HG03460 (cell line): ENCODE measurements at regions not wholly inside any gene's neighbourhood (a gene's known extent, or its start where the extent isn't known, plus 50 kb on each side); places are given as distances from the start of the nearest gene placed in this dataset.

Source experiments
- ATAC-seq: cut with Tn5 transposase; IDR thresholded peaks from one replicate; pipeline ENCODE4 v1.9.1; 2021; ENCODE audit not compliant: unreplicated experiment

DNA sequence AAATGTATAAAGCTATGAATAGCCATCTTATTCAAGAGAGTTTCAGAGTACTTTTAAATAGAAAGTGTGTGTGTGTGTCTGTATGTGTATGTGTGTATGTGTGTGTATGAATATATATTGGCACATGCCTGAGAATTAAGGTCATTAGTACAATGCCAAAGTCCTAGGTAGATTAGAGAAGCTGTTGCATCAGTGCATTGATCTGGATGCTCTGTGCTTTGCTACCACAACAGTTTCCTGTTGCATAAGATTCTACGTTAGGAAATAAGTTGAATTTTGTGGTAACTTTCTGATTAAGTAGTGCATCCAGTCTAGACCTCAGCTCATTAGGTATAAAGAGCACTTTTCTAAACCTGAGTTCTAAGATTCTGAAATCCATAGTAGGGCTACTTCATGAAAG is 1102.8 kb upstream of the KLHL29 start:
- no peak for ATAC-seq

DNA sequence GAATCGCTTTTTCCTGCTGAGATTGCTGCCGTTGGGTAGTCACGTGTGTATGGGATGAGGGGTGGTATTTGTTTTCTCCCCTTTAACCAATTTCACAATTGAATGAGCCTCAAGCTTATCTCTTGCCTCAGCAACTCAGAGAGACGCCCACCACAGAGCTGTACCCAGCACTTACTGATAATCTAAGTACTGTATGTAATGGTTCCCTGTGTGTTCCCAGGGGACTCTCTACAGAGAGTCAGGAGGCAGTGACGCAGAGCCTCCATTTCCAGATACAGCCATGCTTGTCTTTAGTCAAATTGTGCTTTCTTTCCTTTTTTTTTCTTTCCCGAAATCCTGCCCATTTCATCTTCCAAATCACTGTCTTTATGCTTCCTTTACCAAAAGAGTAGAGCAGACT is 1102.1 kb upstream of the KLHL29 start:
- ATAC-seq, result no peak

DNA sequence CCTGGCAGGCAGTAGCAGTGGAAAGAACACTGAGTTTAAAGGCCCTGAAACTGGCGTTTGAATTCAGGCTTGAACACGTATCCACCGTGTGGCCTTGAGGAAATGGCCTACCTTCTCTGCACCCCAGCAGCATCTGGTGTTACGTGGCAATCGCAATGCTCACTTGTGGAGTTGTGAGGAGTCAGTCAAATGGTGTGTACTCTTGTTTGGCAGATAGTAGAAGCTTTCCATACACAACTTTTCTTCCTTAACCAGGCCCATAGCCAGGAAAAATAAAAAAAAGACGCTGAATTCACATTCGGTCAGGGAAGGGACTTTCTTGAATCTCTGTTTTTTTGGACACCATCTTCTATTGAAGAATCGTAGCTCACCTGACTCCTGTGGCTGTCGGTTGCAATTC is 1101.5 kb upstream of the KLHL29 start:
- no peak for ATAC-seq

DNA sequence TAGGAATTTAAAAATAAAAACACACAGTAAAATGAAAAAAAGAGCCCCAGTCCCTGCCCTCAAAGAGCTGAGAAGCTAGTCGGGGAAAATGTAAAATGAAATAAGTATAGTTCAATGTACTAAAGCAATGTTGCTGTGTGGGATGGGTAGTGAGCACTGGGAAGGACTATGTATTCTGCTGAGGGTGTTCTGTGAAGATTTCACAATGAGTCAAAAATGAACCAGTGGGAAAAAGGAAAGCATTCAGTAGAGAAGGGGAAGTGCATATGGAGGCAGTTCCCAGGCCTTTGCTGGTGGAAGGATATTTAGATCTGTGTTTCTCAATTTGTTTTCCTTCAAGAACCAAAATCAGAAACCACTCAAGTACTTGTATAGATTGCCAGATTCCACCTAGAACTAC is 1094.7 kb upstream of the KLHL29 start:
- no peak for ATAC-seq

DNA sequence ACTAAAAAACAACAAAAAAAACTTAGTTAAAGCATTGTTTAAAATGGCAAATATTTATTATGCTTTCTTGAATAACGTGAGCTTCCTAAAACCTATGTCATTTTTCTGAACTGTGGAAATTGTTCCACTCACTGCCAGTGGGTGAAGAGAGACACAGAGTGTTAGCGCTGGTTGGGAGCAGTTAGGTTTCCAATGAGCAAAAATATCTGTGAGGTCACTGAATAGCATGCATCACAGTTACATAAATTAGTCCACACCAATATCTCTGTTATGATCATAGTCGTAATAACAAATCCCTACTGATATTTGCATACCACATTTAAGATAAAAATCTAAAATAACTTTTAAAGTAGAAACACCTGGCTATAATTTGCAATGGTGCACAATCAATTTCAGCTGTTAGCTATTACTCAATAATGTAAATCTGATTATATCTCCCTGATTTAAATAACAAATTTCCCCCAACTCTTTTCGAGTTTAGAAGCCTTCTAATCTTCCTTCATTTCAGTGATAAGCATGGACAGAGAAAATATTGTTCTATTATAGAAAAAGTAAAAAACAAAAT is 1094.0 kb upstream of the KLHL29 start:
- no peak for ATAC-seq

DNA sequence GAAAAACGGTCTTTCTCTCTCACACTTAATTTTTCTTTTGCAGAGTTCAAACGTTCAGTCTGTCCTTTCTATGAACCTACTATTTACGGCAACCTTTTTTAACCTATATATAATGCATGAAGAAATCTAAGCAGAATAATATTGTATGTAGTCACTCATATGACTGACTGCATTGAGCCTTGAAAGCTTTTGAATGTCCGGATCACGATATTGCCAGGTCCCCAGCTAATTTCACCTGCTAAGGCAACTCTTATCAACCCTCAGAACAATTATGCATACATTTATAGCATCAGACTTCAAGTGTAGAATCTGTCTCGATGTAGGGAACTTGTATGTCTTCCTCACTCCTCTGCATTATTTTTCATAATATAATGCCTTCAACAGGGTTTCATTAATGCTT is 1083.8 kb upstream of the KLHL29 start:
- no peak for ATAC-seq

DNA sequence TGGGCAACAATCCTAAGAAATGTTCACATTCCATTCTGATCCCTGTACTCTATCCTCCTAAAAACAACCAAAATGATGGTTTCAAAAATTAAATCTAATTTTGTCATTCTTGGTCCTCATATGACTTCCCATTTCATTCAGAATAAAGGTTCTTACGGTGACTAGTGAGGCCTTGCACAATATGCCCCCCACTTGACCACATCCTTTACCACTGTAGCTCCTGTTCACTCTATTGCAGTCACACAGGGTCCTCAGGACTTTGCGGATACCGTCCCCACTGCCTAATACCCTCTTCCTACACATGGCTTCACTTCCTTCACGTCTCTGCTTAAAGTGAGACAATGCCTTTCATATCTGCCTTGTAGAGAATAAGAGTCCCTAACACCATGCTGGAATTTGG is 1058.7 kb upstream of the KLHL29 start:
- ATAC-seq, result no peak

DNA sequence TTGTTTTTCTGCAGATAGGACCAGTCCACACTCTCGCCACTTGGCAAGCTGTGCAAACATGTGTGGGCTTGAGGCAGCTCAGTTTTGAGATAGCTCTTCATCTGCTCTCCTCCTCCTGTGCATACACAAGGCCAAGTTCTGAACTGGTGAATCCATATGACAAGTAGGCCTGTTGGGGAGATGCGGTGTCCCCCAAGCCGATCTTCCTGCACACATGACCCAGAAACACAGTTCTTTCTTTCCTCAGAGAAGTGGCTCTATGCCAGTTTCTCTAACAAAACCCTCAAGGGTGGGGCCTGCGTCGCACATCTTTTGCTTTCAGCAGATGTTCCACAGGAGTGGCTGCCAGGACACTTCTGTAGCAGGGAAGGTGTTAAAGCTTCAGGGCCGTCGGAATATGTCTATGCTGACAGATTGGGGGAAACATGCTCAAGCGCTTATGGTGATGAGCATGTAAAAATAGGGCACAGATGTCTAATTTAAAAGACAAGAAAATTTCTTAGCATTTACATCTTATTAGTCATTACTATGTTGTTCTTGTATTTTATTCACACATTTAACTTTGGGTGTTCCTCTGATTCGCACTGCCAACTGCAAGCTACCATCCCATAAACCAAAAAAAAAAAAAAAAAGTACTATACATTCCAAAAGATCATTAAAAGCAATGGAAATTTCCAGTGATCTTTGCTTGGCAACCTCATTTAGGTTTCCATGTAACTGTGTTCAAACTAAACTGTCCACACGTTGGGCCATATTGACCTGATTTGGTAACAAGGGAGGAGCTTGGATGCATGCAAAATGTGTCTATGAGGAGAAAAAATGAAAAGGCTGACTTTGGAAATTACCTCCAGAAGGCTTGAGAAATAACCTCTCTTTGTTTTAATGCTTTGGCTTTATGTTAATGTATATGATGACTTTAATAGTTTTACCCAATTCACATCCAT is 1055.5 kb upstream of the KLHL29 start:
- no peak for ATAC-seq

DNA sequence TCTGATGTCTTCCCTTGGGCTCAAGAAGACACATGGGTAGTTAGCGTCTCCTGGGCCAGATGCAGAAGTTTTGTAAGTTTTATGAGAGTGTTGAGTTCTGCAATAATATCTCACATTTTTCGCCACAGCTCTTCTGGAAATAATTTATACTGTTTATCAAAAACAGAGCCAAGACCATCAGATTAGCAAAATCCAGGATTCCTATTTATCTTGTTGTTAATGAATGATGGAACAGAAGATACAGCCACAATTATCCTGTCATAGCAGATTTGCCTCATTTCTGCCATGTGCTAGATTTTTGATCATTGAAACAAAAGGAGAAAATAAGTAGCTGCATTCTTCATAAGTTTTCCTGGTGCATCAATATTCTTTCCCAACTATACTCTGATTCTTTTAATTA is 1048.6 kb upstream of the KLHL29 start:
- ATAC-seq, result no peak

DNA sequence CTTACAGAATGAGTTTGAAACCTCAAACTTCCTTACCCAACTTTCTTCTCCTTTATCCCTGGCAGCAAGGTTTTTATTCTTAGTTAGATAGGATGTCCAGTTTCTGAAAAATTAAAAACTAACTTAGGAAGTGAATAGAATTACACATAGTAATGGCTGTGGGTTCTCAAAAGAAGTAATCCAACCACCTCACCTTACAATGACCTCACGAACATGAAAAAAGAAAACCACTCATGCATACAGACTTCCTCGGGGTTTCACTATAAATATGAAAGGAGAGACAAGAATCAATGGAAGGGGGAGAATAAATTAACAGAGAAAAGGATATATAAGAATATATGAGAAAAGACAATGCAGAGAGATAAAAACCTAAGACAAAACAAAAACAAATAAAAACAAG is 1044.3 kb upstream of the KLHL29 start:
- ATAC-seq, result no peak

DNA sequence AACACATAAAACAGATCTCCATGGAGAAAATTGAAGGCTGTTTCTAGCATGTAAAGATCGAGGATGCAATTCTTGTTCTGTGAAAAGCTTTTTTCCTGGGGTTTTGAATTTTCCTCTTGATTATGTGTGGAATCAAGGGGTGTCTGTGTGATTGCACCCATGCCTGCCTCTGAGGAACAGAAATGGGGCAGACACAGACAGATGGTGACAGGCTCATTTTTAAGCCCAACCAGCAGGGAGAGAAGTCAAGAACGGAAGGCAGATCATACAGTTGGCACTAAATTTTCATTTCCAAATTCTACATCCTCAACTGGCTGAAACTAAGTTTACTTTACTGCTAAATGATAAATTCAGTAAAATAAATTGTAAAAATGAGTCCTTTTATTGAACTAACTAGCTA is 1037.7 kb upstream of the KLHL29 start:
- no peak for ATAC-seq

DNA sequence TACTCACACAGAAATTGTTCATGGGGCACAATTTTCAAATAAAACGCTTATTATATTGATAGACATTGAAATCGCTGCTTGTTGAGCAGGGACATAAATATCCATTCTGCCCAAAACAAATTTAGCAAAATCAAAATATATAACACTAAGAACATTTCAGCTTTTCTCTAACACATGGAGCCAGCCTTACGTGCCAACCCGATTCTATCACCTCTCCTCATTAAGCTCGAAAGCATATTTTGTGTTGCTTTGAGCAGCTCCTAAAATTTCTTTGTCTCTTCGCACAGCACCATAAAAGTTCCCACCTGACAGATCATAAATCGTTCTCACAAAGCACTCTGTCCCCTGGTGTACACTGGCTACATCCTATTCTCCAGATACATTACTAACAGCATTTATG is 1034.4 kb upstream of the KLHL29 start:
- no peak for ATAC-seq

DNA sequence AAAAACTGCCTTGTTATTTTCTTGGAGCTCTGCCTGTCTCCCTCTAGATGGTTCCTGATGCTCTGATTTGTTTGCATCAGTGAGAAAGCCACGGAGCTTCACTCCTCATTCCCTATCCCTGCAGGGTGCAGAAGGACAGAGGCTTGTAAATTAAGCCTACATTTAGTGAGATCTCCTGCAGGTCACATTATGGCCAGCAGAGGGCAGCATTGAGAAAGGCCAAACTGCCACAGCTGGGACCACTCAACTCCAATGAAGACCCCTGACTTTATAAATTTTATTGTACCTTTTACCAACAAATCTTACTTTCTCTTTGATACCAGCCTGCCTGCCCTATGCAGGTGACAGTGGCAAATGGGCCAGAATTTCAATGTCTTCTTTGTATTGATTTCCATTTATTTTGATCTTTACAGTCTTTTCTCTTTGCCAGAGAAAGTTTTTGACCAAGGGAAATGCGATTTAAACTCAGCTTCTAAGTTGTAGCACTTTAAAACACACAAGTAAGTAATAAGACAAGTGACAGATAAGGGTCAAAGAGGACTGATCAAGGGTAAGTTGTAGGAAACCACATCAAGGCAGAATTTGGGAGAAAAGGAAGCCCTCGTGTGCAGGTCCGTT is 1029.1 kb upstream of the KLHL29 start:
- ATAC-seq, result no peak

DNA sequence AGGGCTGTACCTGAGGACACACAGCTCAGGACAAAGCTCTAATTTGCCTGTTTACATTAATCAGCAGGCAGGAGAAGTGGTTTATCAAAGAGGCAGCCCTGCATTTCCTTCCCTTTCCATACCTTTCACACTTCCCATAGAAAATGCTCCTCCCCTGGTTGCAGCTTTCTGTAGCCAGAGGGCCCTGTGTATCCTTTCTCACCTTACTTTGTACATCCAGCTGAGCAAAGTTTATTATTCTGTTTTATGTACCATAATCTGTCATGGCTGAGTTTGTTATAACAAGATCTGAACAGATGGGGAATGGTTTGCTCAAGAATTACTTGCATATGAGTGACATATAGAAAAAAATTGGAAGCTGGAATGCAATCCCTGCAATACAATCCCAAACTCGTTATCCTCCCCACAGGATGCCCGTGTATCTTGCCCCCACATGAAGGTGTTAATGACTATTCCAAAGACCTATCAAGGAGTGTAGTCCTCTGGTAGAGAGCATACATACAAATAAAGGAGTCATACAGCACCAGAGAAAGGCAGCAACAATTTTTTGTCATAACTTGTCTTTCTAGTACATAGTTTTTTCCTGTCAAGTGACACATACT is 1025.8 kb upstream of the KLHL29 start:
- ATAC-seq, result no peak

DNA sequence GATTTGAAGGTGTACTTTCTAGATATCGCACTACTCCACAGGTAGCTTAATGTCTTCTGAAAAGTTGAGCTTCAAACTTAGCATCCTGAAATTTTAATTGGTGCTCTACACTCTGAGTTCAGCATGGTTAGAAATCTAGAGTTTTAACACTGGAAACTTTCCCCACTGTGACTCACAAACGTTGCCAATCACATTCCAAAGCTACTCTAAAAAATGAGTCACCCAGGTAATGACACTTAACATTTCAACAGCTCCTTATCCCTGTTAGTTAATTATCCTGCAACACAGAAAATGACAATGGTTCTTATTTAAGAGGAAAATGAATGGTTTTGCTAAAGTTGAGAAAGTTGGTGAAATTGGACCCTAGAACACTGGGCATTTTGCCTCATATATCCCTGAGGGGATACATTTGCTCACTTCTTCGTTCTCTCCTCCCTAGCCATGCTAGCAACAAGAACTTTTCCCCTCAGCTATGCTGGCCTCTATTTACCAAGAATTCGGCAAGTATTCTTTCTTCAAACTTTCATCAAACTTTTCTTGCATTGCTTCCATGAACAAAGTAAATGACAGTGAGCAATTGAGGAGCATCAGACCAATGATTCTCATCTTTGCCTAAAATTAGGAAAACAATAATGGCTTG is 1024.1 kb upstream of the KLHL29 start:
- ATAC-seq, result no peak

DNA sequence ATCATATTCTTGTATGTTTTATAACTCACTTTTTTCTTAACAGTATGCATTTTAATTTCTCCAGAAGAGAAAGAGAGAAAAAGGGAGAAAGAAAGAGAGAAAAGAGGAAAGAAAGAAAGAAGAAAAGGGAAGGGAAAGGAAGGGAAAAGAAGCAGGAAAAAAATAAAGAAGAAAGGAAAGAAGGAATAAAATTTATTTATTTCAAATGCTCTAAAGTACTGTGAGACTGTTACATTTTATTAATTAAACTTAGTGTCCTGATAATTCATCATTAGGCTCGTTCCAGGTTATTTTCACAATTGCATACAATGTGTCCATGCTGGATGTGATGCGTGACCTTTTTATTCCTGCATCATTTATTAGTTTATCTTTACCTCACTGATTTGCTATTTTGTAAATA is 1023.4 kb upstream of the KLHL29 start:
- no peak for ATAC-seq

DNA sequence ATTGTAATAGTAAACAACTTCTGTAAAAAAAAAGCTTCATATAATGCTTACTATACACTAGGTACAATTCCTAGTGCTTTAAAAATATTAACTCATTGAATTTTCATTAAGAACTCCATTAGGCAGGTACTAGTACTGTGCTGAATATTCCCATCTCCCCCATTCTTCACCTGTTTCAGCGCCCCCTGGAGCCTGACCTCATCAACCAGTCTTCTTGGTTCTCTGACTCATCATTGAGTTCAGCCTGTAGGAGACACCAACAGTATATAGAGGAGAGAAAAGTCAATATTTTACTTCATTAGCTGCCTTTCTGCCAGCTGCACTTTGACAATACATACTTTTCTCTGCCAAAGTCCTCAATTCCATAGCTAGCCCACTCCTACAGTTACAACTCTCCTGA is 1009.9 kb upstream of the KLHL29 start:
- no peak for ATAC-seq

DNA sequence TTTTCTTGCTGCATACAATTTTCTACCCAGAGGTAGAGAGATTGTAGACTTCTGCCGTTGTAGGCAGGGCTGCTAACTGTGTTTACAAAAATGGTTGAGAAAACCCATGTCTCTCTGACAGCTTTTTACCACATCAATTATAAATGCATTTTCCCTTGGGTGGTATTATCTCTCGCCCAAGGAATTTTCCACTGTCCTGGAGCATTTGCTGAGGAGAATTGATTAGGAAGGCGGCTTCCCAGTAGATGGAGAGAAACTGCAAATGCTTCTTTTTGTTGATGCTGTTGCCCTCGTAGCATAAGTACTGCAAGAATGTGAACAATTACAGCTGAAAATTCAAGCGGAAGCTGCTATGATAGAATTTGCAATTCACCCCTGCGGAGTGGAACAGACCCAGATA is 1007.7 kb upstream of the KLHL29 start:
- ATAC-seq, result no peak

DNA sequence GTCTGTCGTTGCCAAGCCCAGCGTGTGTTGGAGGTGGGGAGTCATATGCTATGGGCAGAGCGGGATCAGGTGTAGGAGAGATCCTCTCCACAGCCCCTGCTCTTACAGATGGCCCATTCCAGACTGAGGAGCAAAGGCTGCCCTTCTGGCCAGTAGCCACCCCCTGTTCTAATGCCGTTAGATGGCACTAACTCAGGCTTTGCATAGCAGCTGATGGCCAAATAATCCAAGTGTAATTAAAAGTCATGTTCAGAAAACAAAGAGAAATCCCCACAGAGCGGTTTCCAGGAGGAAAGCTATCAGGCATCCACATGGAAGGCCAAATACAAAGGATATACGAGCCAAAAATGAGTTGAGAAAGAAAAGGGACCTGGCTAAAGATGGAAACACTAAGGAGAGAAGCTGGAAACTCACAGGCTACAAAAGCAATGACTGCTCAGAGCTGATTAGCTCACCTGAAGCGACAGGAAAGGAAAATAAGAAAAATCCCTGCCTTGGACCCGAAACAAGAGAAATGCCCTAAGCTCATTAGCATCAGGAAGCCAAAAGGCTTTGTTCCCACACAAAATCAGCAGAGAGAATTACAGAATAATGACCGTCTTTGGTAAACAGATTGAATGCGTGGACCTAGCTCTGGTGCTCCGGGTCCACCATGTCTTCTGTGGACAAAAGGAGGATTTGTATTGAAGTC is 1002.4 kb upstream of the KLHL29 start:
- ATAC-seq, result no peak

DNA sequence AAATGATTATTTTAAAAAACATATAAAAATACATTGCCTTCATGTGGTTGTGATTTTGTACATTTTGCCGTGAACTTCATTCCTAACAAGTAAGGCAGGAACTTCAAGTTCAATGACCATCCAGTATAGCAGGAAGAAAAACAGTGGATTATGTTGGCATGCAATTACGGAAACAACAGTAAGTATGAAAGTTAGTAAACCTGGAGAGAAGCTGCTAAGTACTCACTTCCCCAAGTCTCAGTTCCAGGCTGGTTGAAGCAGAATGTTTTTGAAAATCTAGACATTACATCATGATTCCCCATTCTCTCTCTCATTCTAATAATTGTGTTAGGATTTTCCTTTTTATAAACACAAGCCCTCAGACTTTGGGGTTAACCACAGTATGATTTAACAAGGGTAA is 987.1 kb upstream of the KLHL29 start:
- ATAC-seq, result no peak

DNA sequence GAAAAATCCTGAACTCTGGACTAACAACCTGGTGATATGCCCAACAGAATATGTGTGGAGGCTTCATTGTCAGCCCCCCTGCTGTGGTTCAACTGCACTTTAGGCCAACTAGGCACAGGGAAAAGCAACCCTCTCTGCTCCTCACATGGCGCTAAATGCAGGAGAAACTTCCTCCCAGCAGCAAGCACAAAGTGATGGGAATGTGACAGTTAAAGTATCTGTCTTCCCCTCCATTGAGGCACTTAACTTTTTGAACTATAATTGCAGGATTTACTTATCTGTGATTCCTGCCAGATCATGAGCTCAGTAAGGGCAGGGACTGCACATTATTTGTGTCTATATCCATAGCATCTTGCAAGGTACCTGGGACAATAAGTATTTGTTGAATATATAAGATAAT is 981.2 kb upstream of the KLHL29 start:
- ATAC-seq, result no peak
